Activated T-helper 1 cell treated with anti-CD3 and anti-CD28 coated beads, Interleukin-2, amount 50 U/mL, for 16 hours (primary cell): ENCODE measurements at regions not wholly inside any gene's neighbourhood (a gene's known extent, or its start where the extent isn't known, plus 50 kb on each side); places are given as distances from the start of the nearest gene placed in this dataset.
"Not testable (repeated sequence)": the region's sequence is repeated elsewhere in the genome, so short reads cannot be mapped to it uniquely, and the experiment has no call there.

ENCODE experiments used
- DNase-seq, 2 donors: peaks; one replicate each; pipeline ENCODE4 v3.0.0-alpha.2; 2020; ENCODE audit warnings: low read depth in 1 of 2, low spot score in 1 of 2

- no peak for DNase-seq
Measured at GRCh38 chr9:27802418-27802817, 229.1 kb upstream of the C9orf72 start.

GRCh38 chr9:27808864-27809263 is 235.6 kb upstream of the C9orf72 start:
- DNase-seq, result no peak

GRCh38 chr9:27817747-27818146 is 244.5 kb upstream of the C9orf72 start:
- DNase-seq, result no peak

GRCh38 chr9:27818348-27818747 is 245.1 kb upstream of the C9orf72 start:
- DNase-seq, result no peak

GRCh38 chr9:27828908-27829307 is 255.6 kb upstream of the C9orf72 start:
- no peak for DNase-seq

GRCh38 chr9:27829621-27830020 is 256.3 kb upstream of the C9orf72 start:
- no peak for DNase-seq

GRCh38 chr9:27832108-27832507 is 258.8 kb upstream of the C9orf72 start:
- DNase-seq, result not testable (repeated sequence)

GRCh38 chr9:27835286-27835685 is 262.0 kb upstream of the C9orf72 start:
- no peak for DNase-seq

GRCh38 chr9:27835746-27836145 is 262.5 kb upstream of the C9orf72 start:
- DNase-seq, result no peak

GRCh38 chr9:27836661-27837401 is 263.6 kb upstream of the C9orf72 start:
- DNase-seq, result no peak

- no peak for DNase-seq
Measured at GRCh38 chr9:27838876-27839275, 265.6 kb upstream of the C9orf72 start.

GRCh38 chr9:27839767-27840166 is 266.5 kb upstream of the C9orf72 start:
- DNase-seq, result not testable (repeated sequence)

- no peak for DNase-seq
Measured at GRCh38 chr9:27844797-27845196, 271.5 kb upstream of the C9orf72 start.

GRCh38 chr9:27847380-27847779 is 274.1 kb upstream of the C9orf72 start:
- no peak for DNase-seq

- no peak for DNase-seq
Measured at GRCh38 chr9:27847818-27848217, 274.5 kb upstream of the C9orf72 start.

- DNase-seq, result no peak
Measured at GRCh38 chr9:27848315-27848714, 275.0 kb upstream of the C9orf72 start.

GRCh38 chr9:27851858-27852257 is 278.6 kb upstream of the C9orf72 start:
- DNase-seq, result no peak

- DNase-seq, result no peak
Measured at GRCh38 chr9:27853529-27853928, 280.2 kb upstream of the C9orf72 start.

- DNase-seq, result no peak
Measured at GRCh38 chr9:27856054-27856453, 282.8 kb upstream of the C9orf72 start.

GRCh38 chr9:27856748-27857147 is 283.5 kb upstream of the C9orf72 start:
- DNase-seq, result no peak

GRCh38 chr9:27861887-27862286 is 288.6 kb upstream of the C9orf72 start:
- DNase-seq, result no peak

- DNase-seq, result no peak
Measured at GRCh38 chr9:27864644-27865438, 291.6 kb upstream of the C9orf72 start.

- DNase-seq, result no peak
Measured at GRCh38 chr9:27866741-27867140, 293.5 kb upstream of the C9orf72 start.
